ENCODE measurements at regions not wholly inside any gene's neighbourhood (a gene's known extent, or its start where the extent isn't known, plus 50 kb on each side); places are given as distances from the start of the nearest gene placed in this dataset.

DNA sequence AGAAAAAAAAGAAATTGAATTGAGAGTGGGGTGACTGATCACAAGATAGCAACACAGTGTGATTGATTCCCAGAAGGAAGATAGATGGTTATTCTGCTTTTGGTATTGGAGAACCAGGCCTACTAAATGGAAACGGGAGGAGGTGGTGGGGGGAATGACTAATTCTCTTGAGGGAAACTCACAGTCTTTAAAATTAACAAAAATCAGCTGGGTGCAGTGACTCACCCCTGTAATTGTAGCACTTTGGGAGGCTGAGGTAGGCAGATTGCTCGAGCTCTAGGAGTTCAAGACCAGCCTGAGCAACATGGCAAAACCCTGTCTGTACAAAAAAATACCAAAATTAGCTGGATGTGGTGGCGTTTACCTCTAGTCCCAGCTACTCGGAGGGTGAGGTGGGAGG, 134.6 kb upstream of the PDE4B start:
- H3K4me3 ChIP-seq (ENCODE audit: low read depth in 1 of 3, low read length in 3 of 3), result no peak overlapping the region
- no peaks in the 10 kb centered on the region for H3K27me3 ChIP-seq (ENCODE audit: control insufficient read depth in 4 of 4, insufficient read depth in 4 of 4, low read length in 3 of 4)
- H3K9me3 ChIP-seq (ENCODE audit: control insufficient read depth in 4 of 4, low read length in 3 of 4), result no peaks in the 10 kb centered on the region
- no peak overlapping the region for H3K9ac ChIP-seq (ENCODE audit: low read depth in 1 of 2, low read length in 2 of 2)
- 89% methylated on average over 4 of the region's 4 CpGs for WGBS
- no peaks in the 10 kb centered on the region for H3K4me1 ChIP-seq (ENCODE audit: control insufficient read depth in 4 of 4, insufficient read depth in 4 of 4, low read length in 3 of 4)
- DNase-seq (ENCODE audit: low spot score), result no peak
- TF ChIP-seq YY1 (IDR thresholded peaks at IDR 0.05) (no peak), FOXA2 (IDR thresholded peaks at IDR 0.05) (no peak), TAF1 (conservative IDR thresholded peaks at IDR 0.05) (no peak), HNF4A (conservative IDR thresholded peaks at IDR 0.05) (no peak), NR2F2 (IDR thresholded peaks at IDR 0.05) (no peak), GABPA (IDR thresholded peaks at IDR 0.05 in 1 of 2, conservative IDR thresholded peaks at IDR 0.05 in 1 of 2) (no peak)
- TF ChIP-seq, protein P1, sequence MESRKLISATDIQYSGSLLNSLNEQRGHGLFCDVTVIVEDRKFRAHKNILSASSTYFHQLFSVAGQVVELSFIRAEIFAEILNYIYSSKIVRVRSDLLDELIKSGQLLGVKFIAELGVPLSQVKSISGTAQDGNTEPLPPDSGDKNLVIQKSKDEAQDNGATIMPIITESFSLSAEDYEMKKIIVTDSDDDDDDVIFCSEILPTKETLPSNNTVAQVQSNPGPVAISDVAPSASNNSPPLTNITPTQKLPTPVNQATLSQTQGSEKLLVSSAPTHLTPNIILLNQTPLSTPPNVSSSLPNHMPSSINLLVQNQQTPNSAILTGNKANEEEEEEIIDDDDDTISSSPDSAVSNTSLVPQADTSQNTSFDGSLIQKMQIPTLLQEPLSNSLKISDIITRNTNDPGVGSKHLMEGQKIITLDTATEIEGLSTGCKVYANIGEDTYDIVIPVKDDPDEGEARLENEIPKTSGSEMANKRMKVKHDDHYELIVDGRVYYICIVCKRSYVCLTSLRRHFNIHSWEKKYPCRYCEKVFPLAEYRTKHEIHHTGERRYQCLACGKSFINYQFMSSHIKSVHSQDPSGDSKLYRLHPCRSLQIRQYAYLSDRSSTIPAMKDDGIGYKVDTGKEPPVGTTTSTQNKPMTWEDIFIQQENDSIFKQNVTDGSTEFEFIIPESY (IDR thresholded peaks at IDR 0.05), result no peak
- TF ChIP-seq, protein P2, sequence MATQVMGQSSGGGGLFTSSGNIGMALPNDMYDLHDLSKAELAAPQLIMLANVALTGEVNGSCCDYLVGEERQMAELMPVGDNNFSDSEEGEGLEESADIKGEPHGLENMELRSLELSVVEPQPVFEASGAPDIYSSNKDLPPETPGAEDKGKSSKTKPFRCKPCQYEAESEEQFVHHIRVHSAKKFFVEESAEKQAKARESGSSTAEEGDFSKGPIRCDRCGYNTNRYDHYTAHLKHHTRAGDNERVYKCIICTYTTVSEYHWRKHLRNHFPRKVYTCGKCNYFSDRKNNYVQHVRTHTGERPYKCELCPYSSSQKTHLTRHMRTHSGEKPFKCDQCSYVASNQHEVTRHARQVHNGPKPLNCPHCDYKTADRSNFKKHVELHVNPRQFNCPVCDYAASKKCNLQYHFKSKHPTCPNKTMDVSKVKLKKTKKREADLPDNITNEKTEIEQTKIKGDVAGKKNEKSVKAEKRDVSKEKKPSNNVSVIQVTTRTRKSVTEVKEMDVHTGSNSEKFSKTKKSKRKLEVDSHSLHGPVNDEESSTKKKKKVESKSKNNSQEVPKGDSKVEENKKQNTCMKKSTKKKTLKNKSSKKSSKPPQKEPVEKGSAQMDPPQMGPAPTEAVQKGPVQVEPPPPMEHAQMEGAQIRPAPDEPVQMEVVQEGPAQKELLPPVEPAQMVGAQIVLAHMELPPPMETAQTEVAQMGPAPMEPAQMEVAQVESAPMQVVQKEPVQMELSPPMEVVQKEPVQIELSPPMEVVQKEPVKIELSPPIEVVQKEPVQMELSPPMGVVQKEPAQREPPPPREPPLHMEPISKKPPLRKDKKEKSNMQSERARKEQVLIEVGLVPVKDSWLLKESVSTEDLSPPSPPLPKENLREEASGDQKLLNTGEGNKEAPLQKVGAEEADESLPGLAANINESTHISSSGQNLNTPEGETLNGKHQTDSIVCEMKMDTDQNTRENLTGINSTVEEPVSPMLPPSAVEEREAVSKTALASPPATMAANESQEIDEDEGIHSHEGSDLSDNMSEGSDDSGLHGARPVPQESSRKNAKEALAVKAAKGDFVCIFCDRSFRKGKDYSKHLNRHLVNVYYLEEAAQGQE (IDR thresholded peaks at IDR 0.05), result no peak
- TF ChIP-seq, protein P3, sequence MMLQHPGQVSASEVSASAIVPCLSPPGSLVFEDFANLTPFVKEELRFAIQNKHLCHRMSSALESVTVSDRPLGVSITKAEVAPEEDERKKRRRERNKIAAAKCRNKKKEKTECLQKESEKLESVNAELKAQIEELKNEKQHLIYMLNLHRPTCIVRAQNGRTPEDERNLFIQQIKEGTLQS (IDR thresholded peaks at IDR 0.05), result no peak
- no peaks in the 10 kb centered on the region for H3K36me3 ChIP-seq (ENCODE audit: control insufficient read depth in 4 of 4, insufficient read depth in 3 of 4, low read depth in 1 of 4, low read length in 3 of 4)
- no peak overlapping the region for H3K27ac ChIP-seq (ENCODE audit: low read depth in 1 of 2, low read length in 2 of 2)

DNA sequence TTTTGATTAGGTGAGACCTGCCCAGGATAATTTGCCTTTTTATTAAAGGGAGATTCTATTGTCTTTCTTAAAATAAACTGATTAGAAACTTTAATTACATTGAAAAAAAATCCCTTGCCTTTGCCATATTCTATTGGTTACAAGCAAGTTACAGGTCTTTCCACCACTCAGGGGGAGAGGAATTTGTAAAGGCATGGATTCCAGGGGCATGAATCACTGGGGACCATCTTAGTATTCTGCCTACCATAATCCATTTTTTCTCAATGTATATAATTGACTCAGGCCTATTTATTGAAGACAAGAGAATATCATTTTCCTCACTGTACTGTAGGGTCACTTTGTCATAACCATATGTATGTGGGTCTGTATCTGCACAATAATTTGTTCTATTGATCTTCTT, 124.3 kb upstream of the PDE4B start:
- Histone ChIP-seq H3K36me3 (ENCODE audit: control insufficient read depth in 4 of 4, insufficient read depth in 3 of 4, low read depth in 1 of 4, low read length in 3 of 4) (no peaks in the 10 kb centered on the region), H3K9ac (ENCODE audit: low read depth in 1 of 2, low read length in 2 of 2) (no peak overlapping the region), H3K27me3 (ENCODE audit: control insufficient read depth in 4 of 4, insufficient read depth in 4 of 4, low read length in 3 of 4) (peaks cover 0 to 3% (median 0%) of the 10 kb centered on the region in 4 donors), H3K4me3 (ENCODE audit: low read depth in 1 of 3, low read length in 3 of 3) (no peak overlapping the region), H3K4me1 (ENCODE audit: control insufficient read depth in 4 of 4, insufficient read depth in 4 of 4, low read length in 3 of 4) (no peaks in the 10 kb centered on the region), H3K27ac (ENCODE audit: low read depth in 1 of 2, low read length in 2 of 2) (no peak overlapping the region), H3K9me3 (ENCODE audit: control insufficient read depth in 4 of 4, low read length in 3 of 4) (peaks cover 0 to 2% (median 0%) of the 10 kb centered on the region in 4 donors)
- TF ChIP-seq GABPA (IDR thresholded peaks at IDR 0.05 in 1 of 2, conservative IDR thresholded peaks at IDR 0.05 in 1 of 2), result no peak
- TF ChIP-seq, protein P1 (IDR thresholded peaks at IDR 0.05), result no peak
- TF ChIP-seq, protein P2 (IDR thresholded peaks at IDR 0.05), result no peak
- no peak for TF ChIP-seq HNF4G (IDR thresholded peaks at IDR 0.05)
- TF ChIP-seq HNF4A (conservative IDR thresholded peaks at IDR 0.05), result no peak
- no peak for TF ChIP-seq FOXA2 (IDR thresholded peaks at IDR 0.05)
- DNase-seq (ENCODE audit: low spot score), result no peak
